ENCODE measurements at regions not wholly inside any gene's neighbourhood (a gene's known extent, or its start where the extent isn't known, plus 50 kb on each side); places are given as distances from the start of the nearest gene placed in this dataset.

DNA sequence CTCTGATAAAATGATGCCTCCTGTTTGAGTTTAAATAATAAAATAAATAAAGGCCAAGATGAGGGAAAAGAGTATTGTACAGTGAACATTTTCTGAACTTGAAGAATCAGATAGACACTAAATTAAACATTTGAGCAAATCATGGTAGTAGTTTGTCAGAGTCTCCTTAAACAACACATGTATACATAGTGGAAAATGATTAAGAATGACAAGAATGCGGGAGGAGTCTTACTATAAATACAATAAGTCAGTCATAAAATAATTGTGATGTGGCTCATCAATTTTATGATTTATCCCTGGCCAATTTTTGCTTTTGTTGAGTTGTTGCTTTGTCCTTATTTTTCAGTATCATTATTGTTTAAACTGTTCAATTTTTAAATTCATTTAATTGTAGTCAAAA lies 158.0 kb upstream of the TMC3 start:
- TF ChIP-seq EZH2phosphoT487 (IDR thresholded peaks at IDR 0.05; ENCODE audit: borderline replicate concordance) = no peak
- TF ChIP-seq, protein P1, sequence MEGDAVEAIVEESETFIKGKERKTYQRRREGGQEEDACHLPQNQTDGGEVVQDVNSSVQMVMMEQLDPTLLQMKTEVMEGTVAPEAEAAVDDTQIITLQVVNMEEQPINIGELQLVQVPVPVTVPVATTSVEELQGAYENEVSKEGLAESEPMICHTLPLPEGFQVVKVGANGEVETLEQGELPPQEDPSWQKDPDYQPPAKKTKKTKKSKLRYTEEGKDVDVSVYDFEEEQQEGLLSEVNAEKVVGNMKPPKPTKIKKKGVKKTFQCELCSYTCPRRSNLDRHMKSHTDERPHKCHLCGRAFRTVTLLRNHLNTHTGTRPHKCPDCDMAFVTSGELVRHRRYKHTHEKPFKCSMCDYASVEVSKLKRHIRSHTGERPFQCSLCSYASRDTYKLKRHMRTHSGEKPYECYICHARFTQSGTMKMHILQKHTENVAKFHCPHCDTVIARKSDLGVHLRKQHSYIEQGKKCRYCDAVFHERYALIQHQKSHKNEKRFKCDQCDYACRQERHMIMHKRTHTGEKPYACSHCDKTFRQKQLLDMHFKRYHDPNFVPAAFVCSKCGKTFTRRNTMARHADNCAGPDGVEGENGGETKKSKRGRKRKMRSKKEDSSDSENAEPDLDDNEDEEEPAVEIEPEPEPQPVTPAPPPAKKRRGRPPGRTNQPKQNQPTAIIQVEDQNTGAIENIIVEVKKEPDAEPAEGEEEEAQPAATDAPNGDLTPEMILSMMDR (conservative IDR thresholded peaks at IDR 0.05; ENCODE audit: low read length) = no peak
- no peak overlapping the region for H3K4me3 ChIP-seq (ENCODE audit: low read length, poor library complexity, severe bottlenecking)
- no peak overlapping the region for H3K4me2 ChIP-seq (ENCODE audit: low read depth, low read length, poor library complexity, severe bottlenecking)

DNA sequence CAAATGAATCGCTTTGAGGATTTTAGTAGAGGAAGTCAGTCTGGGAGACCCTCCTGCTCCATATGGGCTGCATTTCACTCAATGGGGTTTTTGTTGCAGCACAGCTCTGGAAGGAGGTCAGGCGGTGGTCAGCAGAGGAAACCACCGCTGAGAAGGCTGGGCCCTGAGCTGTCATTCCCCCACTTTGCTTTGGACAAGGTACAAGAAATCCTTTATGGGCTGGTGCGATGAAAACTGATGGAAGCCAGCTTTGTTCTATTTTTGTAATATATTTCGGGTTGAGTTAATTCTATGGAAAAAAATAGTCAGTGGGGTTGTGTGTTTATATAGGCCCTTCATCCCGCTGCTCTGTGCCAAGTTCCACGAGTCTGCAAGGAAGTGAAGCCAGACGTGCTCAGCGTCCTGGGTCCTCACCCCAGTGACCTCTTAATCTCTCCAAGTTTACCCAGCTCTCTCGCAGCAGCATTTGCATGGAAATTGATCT lies 157.1 kb upstream of the TMC3 start:
- Histone ChIP-seq H3K4me1 (ENCODE audit: insufficient read depth, low read length, poor library complexity, severe bottlenecking) (no peaks in the 10 kb centered on the region), H2AFZ (ENCODE audit: low read length) (no peak overlapping the region), H3K27me3 (ENCODE audit: insufficient read depth, low read length, poor library complexity, severe bottlenecking) (no peaks in the 10 kb centered on the region)

More for the DNA sequence above, 158.0 kb upstream of the TMC3 start:
- Histone ChIP-seq H4K20me1 (ENCODE audit: insufficient read depth, low read length, poor library complexity, severe bottlenecking) (no peaks in the 10 kb centered on the region), H3K36me3 (ENCODE audit: insufficient read depth, low read length) (no peaks in the 10 kb centered on the region), H2AFZ (ENCODE audit: low read length) (no peak overlapping the region), H3K9me2 (replicated peaks; ENCODE audit: low read depth, low read length) (no peaks in the 10 kb centered on the region), H3K9me3 (ENCODE audit: insufficient read depth, low read depth, low read length) (no peaks in the 10 kb centered on the region), H3K79me2 (ENCODE audit: insufficient read depth, low read length) (no peaks in the 10 kb centered on the region), H3K9ac (ENCODE audit: low read depth, low read length, poor library complexity, severe bottlenecking) (no peak overlapping the region), H3F3A (ENCODE audit: low read depth) (no peaks in the 10 kb centered on the region), H3K27me3 (ENCODE audit: insufficient read depth, low read length, poor library complexity, severe bottlenecking) (no peaks in the 10 kb centered on the region), H3K4me1 (ENCODE audit: insufficient read depth, low read length, poor library complexity, severe bottlenecking) (no peaks in the 10 kb centered on the region)

DNA sequence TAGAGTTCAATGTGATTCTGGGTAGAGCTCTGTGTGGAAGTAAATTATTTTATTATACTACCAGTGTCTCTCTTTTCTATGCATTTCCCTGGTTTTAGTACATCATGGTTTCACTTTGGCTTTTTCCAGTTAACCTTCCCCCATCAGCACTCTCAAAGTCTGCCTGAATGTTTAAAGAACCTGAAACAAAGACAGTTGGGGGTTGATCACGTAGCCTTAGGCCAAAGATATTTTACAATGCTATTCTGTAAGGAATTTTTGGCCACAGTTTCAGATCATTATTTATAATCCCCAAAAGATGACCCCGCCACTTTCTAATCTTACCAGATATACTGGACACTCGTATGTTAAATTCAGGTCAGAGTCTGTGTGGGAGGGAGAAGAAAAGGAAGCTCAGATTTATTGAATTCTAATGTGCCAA lies 156.3 kb upstream of the TMC3 start:
- H4K20me1 ChIP-seq (ENCODE audit: insufficient read depth, low read length, poor library complexity, severe bottlenecking) = no peaks in the 10 kb centered on the region
- no peak overlapping the region for H2AFZ ChIP-seq (ENCODE audit: low read length)
- no peak overlapping the region for H3K4me3 ChIP-seq (ENCODE audit: low read length, poor library complexity, severe bottlenecking)
- no peak overlapping the region for H3K9ac ChIP-seq (ENCODE audit: low read depth, low read length, poor library complexity, severe bottlenecking)
- no peaks in the 10 kb centered on the region for H3K4me1 ChIP-seq (ENCODE audit: insufficient read depth, low read length, poor library complexity, severe bottlenecking)
- TF ChIP-seq, protein P1 (conservative IDR thresholded peaks at IDR 0.05; ENCODE audit: low read length) = no peak
- no peak for TF ChIP-seq EZH2phosphoT487 (IDR thresholded peaks at IDR 0.05; ENCODE audit: borderline replicate concordance)
- no peaks in the 10 kb centered on the region for H3K79me2 ChIP-seq (ENCODE audit: insufficient read depth, low read length)
- H3K4me2 ChIP-seq (ENCODE audit: low read depth, low read length, poor library complexity, severe bottlenecking) = no peak overlapping the region
- no peaks in the 10 kb centered on the region for H3K9me3 ChIP-seq (ENCODE audit: insufficient read depth, low read depth, low read length)
- H3K9me2 ChIP-seq (replicated peaks; ENCODE audit: low read depth, low read length) = no peaks in the 10 kb centered on the region
- no peaks in the 10 kb centered on the region for H3K36me3 ChIP-seq (ENCODE audit: insufficient read depth, low read length)
- no peaks in the 10 kb centered on the region for H3K27me3 ChIP-seq (ENCODE audit: insufficient read depth, low read length, poor library complexity, severe bottlenecking)
- no peaks in the 10 kb centered on the region for H3F3A ChIP-seq (ENCODE audit: low read depth)

More for the DNA sequence above, 157.1 kb upstream of the TMC3 start:
- Histone ChIP-seq H3K36me3 (ENCODE audit: insufficient read depth, low read length) (no peaks in the 10 kb centered on the region), H3K4me3 (ENCODE audit: low read length, poor library complexity, severe bottlenecking) (no peak overlapping the region), H3K9ac (ENCODE audit: low read depth, low read length, poor library complexity, severe bottlenecking) (no peak overlapping the region), H3K4me2 (ENCODE audit: low read depth, low read length, poor library complexity, severe bottlenecking) (no peak overlapping the region), H3K79me2 (ENCODE audit: insufficient read depth, low read length) (no peaks in the 10 kb centered on the region), H3F3A (ENCODE audit: low read depth) (no peaks in the 10 kb centered on the region), H4K20me1 (ENCODE audit: insufficient read depth, low read length, poor library complexity, severe bottlenecking) (no peaks in the 10 kb centered on the region), H3K9me2 (replicated peaks; ENCODE audit: low read depth, low read length) (no peaks in the 10 kb centered on the region), H3K9me3 (ENCODE audit: insufficient read depth, low read depth, low read length) (no peaks in the 10 kb centered on the region)
- TF ChIP-seq EZH2phosphoT487 (IDR thresholded peaks at IDR 0.05; ENCODE audit: borderline replicate concordance) = no peak
- TF ChIP-seq, protein P1 (conservative IDR thresholded peaks at IDR 0.05; ENCODE audit: low read length) = no peak

All from Loucy (cell line).